Activated CD8-positive, alpha-beta T cell treated with anti-CD3 and anti-CD28 coated beads for 36 hours (primary cell): ENCODE measurements at regions not wholly inside any gene's neighbourhood (a gene's known extent, or its start where the extent isn't known, plus 50 kb on each side); places are given as distances from the start of the nearest gene placed in this dataset.
"Not testable (repeated sequence)": the region's sequence is repeated elsewhere in the genome, so short reads cannot be mapped to it uniquely, and the experiment has no call there.

Source experiments
- ATAC-seq: fragments of 200-7000 bp; cut with Tn5 transposase; one replicate; pipeline ENCODE4 v1.10.0; 2021; ENCODE audit warnings: mild to moderate bottlenecking, moderate library complexity
- CTCF ChIA-PET: fragments of 350-600 bp; sonication (Branson Sonifier 250); formaldehyde crosslinking; loops from one replicate; lab custom pipeline; 2021; ENCODE audit warnings: antibody characterized with exemption; lab: Charles Lee
- POLR2A ChIA-PET: fragments of 350-600 bp; sonication (Branson Sonifier 250); formaldehyde crosslinking; loops from one replicate; lab custom pipeline; 2021; ENCODE audit warnings: antibody characterized with exemption; lab: Charles Lee
- DNase-seq: peaks from one replicate; pipeline ENCODE4 v3.0.0-alpha.2; 2020
- H3K27ac Mint-ChIP-seq: one replicate; pipeline ENCODE4 v1.8.0; 2021; ENCODE audit warnings: mild to moderate bottlenecking, mixed read lengths
- H3K27me3 Mint-ChIP-seq: one replicate; pipeline ENCODE4 v1.8.0; 2021; ENCODE audit warnings: mixed read lengths
- H3K36me3 Mint-ChIP-seq: one replicate; pipeline ENCODE4 v1.8.0; 2021; ENCODE audit warnings: low read depth, mixed read lengths
- H3K4me1 Mint-ChIP-seq: one replicate; pipeline ENCODE4 v1.8.0; 2021; ENCODE audit warnings: low read depth, mixed read lengths
- H3K4me3 Mint-ChIP-seq: one replicate; pipeline ENCODE4 v1.8.0; 2021; ENCODE audit warnings: mild to moderate bottlenecking, moderate library complexity, mixed read lengths
- H3K9me3 Mint-ChIP-seq: one replicate; pipeline ENCODE4 v1.8.0; 2021; ENCODE audit warnings: mixed read lengths
- CTCF ChIP-seq: fragments of 200-600 bp; IDR thresholded peaks from one replicate; pipeline ENCODE4 v1.8.0; 2022; ENCODE audit warnings: antibody characterized with exemption, mild to moderate bottlenecking
- intact Hi-C: fragments of 100-400 bp; cut with micrococcal nuclease; formaldehyde crosslinking; loops from one replicate; pipeline ENCODE4 v1.10.0; 2022

- DNase-seq = no peak
- no peaks in the 10 kb centered on the region for H3K36me3 Mint-ChIP-seq
- H3K9me3 Mint-ChIP-seq = no peaks in the 10 kb centered on the region
- peaks cover 9% of the 10 kb centered on the region for H3K27me3 Mint-ChIP-seq
- ChIA-PET CTCF (interaction anchor here (0.7 kb wide), 1 partner anchor 47 kb away, joined by 3 read pairs; no protein-coding TSS in a partner anchor), POLR2A (interaction anchor here (0.6 kb wide), 1 partner anchor 684 kb away, joined by 3 read pairs; no protein-coding TSS in a partner anchor)
- no peak overlapping the region for H3K4me3 Mint-ChIP-seq
- H3K4me1 Mint-ChIP-seq = no peaks in the 10 kb centered on the region
- H3K27ac Mint-ChIP-seq = no peak overlapping the region
- no peak for TF ChIP-seq CTCF
- intact Hi-C loops = no loop called here
- no peak for ATAC-seq
Observed at GRCh38 chr14:81613341-81614045, 79.8 kb upstream of the SEL1L start.

GRCh38 chr14:81614302-81614701, 80.6 kb upstream of the SEL1L start:
- DNase-seq, H3K27ac Mint-ChIP-seq, intact Hi-C loops, H3K4me1 Mint-ChIP-seq, H3K9me3 Mint-ChIP-seq, H3K27me3 Mint-ChIP-seq, H3K36me3 Mint-ChIP-seq, POLR2A ChIA-PET, CTCF ChIA-PET, ATAC-seq, H3K4me3 Mint-ChIP-seq: not testable (repeated sequence)

- no peak for DNase-seq
- no peak for TF ChIP-seq CTCF
- Mint-ChIP-seq H3K36me3 (no peaks in the 10 kb centered on the region), H3K9me3 (no peaks in the 10 kb centered on the region), H3K4me3 (no peak overlapping the region), H3K4me1 (no peaks in the 10 kb centered on the region), H3K27me3 (peaks cover 2% of the 10 kb centered on the region), H3K27ac (no peak overlapping the region)
- ATAC-seq = no peak
- ChIA-PET POLR2A (no interaction called here), CTCF (no interaction called here)
- intact Hi-C loops = no loop called here
Observed at GRCh38 chr14:81618695-81619094, 85.0 kb upstream of the SEL1L start.

GRCh38 chr14:81619816-81620215, 86.2 kb upstream of the SEL1L start:
- Mint-ChIP-seq H3K9me3 (no peaks in the 10 kb centered on the region), H3K4me1 (no peaks in the 10 kb centered on the region), H3K27me3 (peaks cover 4% of the 10 kb centered on the region), H3K4me3 (no peak overlapping the region), H3K36me3 (no peaks in the 10 kb centered on the region), H3K27ac (no peak overlapping the region)
- intact Hi-C loops = no loop called here
- ChIA-PET POLR2A (no interaction called here), CTCF (no interaction called here)
- no peak for TF ChIP-seq CTCF
- DNase-seq (no peak), ATAC-seq (no peak)

GRCh38 chr14:81623771-81624396, 90.2 kb upstream of the SEL1L start:
- POLR2A ChIA-PET, H3K4me1 Mint-ChIP-seq, H3K27ac Mint-ChIP-seq, H3K27me3 Mint-ChIP-seq, H3K9me3 Mint-ChIP-seq, DNase-seq, ATAC-seq, H3K4me3 Mint-ChIP-seq, intact Hi-C loops, H3K36me3 Mint-ChIP-seq: not testable (repeated sequence)
- CTCF ChIA-PET = interaction anchor here (0.6 kb wide), 1 partner anchor 367 kb away, joined by 4 read pairs; no protein-coding TSS in a partner anchor

GRCh38 chr14:81625343-81625742, 91.7 kb upstream of the SEL1L start:
- TF ChIP-seq CTCF = peak; percentile 39
- H3K9me3 Mint-ChIP-seq = no peaks in the 10 kb centered on the region
- no peak overlapping the region for H3K27ac Mint-ChIP-seq
- no peaks in the 10 kb centered on the region for H3K4me1 Mint-ChIP-seq
- H3K4me3 Mint-ChIP-seq = no peak overlapping the region
- DNase-seq (no peak), ATAC-seq (no peak)
- peaks cover 6% of the 10 kb centered on the region for H3K27me3 Mint-ChIP-seq
- no peaks in the 10 kb centered on the region for H3K36me3 Mint-ChIP-seq
- CTCF ChIA-PET = interaction anchor here (0.8 to 1.5 kb wide), 3 partner anchors 18 to 734 kb away, joined by 3 to 5 read pairs (median 3); no protein-coding TSS in a partner anchor
- POLR2A ChIA-PET = no interaction called here
- intact Hi-C loops = no loop called here
